ENCODE measurements at regions not wholly inside any gene's neighbourhood (a gene's known extent, or its start where the extent isn't known, plus 50 kb on each side); places are given as distances from the start of the nearest gene placed in this dataset.

DNA sequence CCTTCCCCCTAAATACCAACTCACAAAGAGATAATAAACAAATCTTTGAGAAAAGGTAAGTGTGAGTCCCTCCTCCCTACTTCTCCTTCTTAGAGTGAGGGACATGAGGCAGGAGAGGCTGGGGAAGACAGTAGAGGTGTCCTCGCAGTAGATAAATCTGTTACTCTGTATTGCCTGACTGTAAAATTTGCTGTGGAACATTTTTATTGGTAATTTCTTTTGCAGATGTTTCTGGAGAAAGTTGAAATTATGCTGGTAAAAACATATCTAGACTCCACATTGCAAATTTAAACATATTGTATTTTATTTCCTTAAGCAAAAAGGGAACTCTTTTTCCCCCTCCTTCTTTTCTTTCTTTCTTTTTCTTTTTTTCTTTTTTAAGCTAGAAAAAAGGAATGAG is 58.5 kb downstream of the PLCE1 start:
- TF ChIP-seq, protein P1, sequence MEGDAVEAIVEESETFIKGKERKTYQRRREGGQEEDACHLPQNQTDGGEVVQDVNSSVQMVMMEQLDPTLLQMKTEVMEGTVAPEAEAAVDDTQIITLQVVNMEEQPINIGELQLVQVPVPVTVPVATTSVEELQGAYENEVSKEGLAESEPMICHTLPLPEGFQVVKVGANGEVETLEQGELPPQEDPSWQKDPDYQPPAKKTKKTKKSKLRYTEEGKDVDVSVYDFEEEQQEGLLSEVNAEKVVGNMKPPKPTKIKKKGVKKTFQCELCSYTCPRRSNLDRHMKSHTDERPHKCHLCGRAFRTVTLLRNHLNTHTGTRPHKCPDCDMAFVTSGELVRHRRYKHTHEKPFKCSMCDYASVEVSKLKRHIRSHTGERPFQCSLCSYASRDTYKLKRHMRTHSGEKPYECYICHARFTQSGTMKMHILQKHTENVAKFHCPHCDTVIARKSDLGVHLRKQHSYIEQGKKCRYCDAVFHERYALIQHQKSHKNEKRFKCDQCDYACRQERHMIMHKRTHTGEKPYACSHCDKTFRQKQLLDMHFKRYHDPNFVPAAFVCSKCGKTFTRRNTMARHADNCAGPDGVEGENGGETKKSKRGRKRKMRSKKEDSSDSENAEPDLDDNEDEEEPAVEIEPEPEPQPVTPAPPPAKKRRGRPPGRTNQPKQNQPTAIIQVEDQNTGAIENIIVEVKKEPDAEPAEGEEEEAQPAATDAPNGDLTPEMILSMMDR (IDR thresholded peaks at IDR 0.05): no peak
- no peak for TF ChIP-seq POLR2A (IDR thresholded peaks at IDR 0.05)
